MCF 10A (cell line): ENCODE measurements at regions not wholly inside any gene's neighbourhood (a gene's known extent, or its start where the extent isn't known, plus 50 kb on each side); places are given as distances from the start of the nearest gene placed in this dataset.
A peak's percentile ranks its signal among the peaks of the same experiment; 100 is the strongest.

Source experiments
- BruUV-seq: library from RNA; stranded (reverse); fragments of 400-500 nt; replicated peaks from 2 replicates; lab custom pipeline; 2021; lab: Mats Ljungman, UMichigan
- CTCF ChIA-PET: fragments of 300-600 bp; sonication (Branson Sonifier 250); formaldehyde crosslinking; extraction: SDS; loops from one replicate; lab custom pipeline; 2021; ENCODE audit warnings: antibody characterized with exemption, inconsistent platforms; lab: Yijun Ruan, JAX
- POLR2A ChIA-PET: fragments of 300-600, 350-650 bp; sonication (Branson Sonifier 250); formaldehyde crosslinking; extraction: SDS; loops from one replicate; lab custom pipeline; 2020; ENCODE audit warnings: antibody characterized with exemption, inconsistent platforms; lab: Yijun Ruan, JAX
- DNase-seq: peaks from one replicate; pipeline ENCODE4 v3.0.0-alpha.2; 2018; ENCODE audit not compliant: unreplicated experiment
- H3K27ac Mint-ChIP-seq: one replicate; pipeline ENCODE4 v1.8.0; 2022; ENCODE audit warnings: mild to moderate bottlenecking, low read depth, mixed read lengths; ENCODE audit not compliant: unreplicated experiment
- H3K27me3 Mint-ChIP-seq: one replicate; pipeline ENCODE4 v1.8.0; 2022; ENCODE audit warnings: mixed read lengths; ENCODE audit not compliant: insufficient read depth, unreplicated experiment
- H3K36me3 Mint-ChIP-seq: one replicate; pipeline ENCODE4 v1.8.0; 2022; ENCODE audit warnings: mild to moderate bottlenecking, moderate library complexity, mixed read lengths; ENCODE audit not compliant: insufficient read depth, unreplicated experiment
- H3K4me1 Mint-ChIP-seq: one replicate; pipeline ENCODE4 v1.8.0; 2022; ENCODE audit warnings: mixed read lengths; ENCODE audit not compliant: insufficient read depth, unreplicated experiment
- H3K4me3 Mint-ChIP-seq: one replicate; pipeline ENCODE4 v1.8.0; 2022; ENCODE audit warnings: mild to moderate bottlenecking, moderate library complexity, mixed read lengths; ENCODE audit not compliant: unreplicated experiment
- H3K9me3 Mint-ChIP-seq: one replicate; pipeline ENCODE4 v1.8.0; 2022; ENCODE audit warnings: mixed read lengths; ENCODE audit not compliant: unreplicated experiment
- CTCF ChIP-seq: fragments of 200-600 bp; IDR thresholded peaks from one replicate; pipeline ENCODE4 v1.8.0; 2022; ENCODE audit warnings: antibody characterized with exemption, mild to moderate bottlenecking; ENCODE audit not compliant: unreplicated experiment
- intact Hi-C: fragments of 100-400 bp; cut with micrococcal nuclease; formaldehyde crosslinking; loops from 2 replicates; pipeline ENCODE4 v1.14.1; 2022

- BruUV-seq: no TSS peak
- Mint-ChIP-seq H3K4me1 (peaks cover 33% of the 10 kb centered on the region), H3K27me3 (peaks cover 7% of the 10 kb centered on the region), H3K36me3 (no peaks in the 10 kb centered on the region), H3K27ac (no peak overlapping the region), H3K4me3 (no peak overlapping the region), H3K9me3 (no peaks in the 10 kb centered on the region)
- CTCF ChIA-PET: interaction anchor here (1.5 kb wide), 1 partner anchor 16 kb away, joined by 3 read pairs; no protein-coding TSS in a partner anchor
- TF ChIP-seq CTCF: no peak
- intact Hi-C loops: no loop called here
- DNase-seq: peak; percentile 8
- POLR2A ChIA-PET: interaction anchor here (0.9 kb wide), 1 partner anchor 8 kb away, joined by 3 read pairs; no protein-coding TSS in a partner anchor
Measured at GRCh38 chr14:22428700-22429291, 160.2 kb downstream of the DAD1 start.

- peak overlapping the region; percentile 66 for H3K4me3 Mint-ChIP-seq
- CTCF ChIA-PET: interaction anchor here (1.0 to 2.0 kb wide), 5 partner anchors 36 to 129 kb away, joined by 3 to 13 read pairs (median 5); no protein-coding TSS in a partner anchor
Measured at GRCh38 chr14:22427771-22428231, 161.2 kb downstream of the DAD1 start.

GRCh38 chr14:22426711-22427110, 162.3 kb downstream of the DAD1 start:
- no TSS peak for BruUV-seq
- intact Hi-C loops: no loop called here
- H3K4me1 Mint-ChIP-seq: peaks cover 23% of the 10 kb centered on the region

More at GRCh38 chr14:22427771-22428231, 161.2 kb downstream of the DAD1 start:
- H3K36me3 Mint-ChIP-seq: no peaks in the 10 kb centered on the region
- H3K27me3 Mint-ChIP-seq: peaks cover 11% of the 10 kb centered on the region
- DNase-seq: peak; percentile 79
- TF ChIP-seq CTCF: no peak
- intact Hi-C loops: no loop called here
- peaks cover 32% of the 10 kb centered on the region for H3K4me1 Mint-ChIP-seq
- no peaks in the 10 kb centered on the region for H3K9me3 Mint-ChIP-seq
- POLR2A ChIA-PET: no interaction called here
- no TSS peak for BruUV-seq
- peak overlapping the region; percentile 47 for H3K27ac Mint-ChIP-seq

More at GRCh38 chr14:22426711-22427110, 162.3 kb downstream of the DAD1 start:
- Mint-ChIP-seq H3K4me3 (no peak overlapping the region), H3K27me3 (peaks cover 11% of the 10 kb centered on the region), H3K27ac (no peak overlapping the region), H3K36me3 (no peaks in the 10 kb centered on the region), H3K9me3 (no peaks in the 10 kb centered on the region)
- POLR2A ChIA-PET: interaction anchor here (0.8 to 0.9 kb wide), 3 partner anchors 9 to 28 kb away, joined by 3 to 4 read pairs (median 3); no protein-coding TSS in a partner anchor
- CTCF ChIA-PET: interaction anchor here (0.6 to 2.0 kb wide), 7 partner anchors 19 to 130 kb away, joined by 3 to 13 read pairs (median 3); no protein-coding TSS in a partner anchor
- no peak for TF ChIP-seq CTCF
- no peak for DNase-seq
